Liver (tissue), 8 donors: ENCODE measurements at regions not wholly inside any gene's neighbourhood (a gene's known extent, or its start where the extent isn't known, plus 50 kb on each side); places are given as distances from the start of the nearest gene placed in this dataset.

Source experiments
- DNase-seq: peaks from one replicate; pipeline ENCODE4 v3.0.0-alpha.2; 2017; ENCODE audit warnings: low spot score
- H3K27ac ChIP-seq, 2 donors: one replicate each; pipeline ENCODE4 v1.7.0; 2013; ENCODE audit warnings: inconsistent platforms in 2 of 2, low read length in 2 of 2, control low read depth in 1 of 2, low read depth in 1 of 2, mild to moderate bottlenecking in 1 of 2
- H3K27me3 ChIP-seq, 4 donors: one replicate each; pipeline versions ENCODE4 v1.6.1 to v1.7.0; 2013; ENCODE audit warnings: low read length in 3 of 4, inconsistent platforms in 1 of 4, mild to moderate bottlenecking in 1 of 4, moderate library complexity in 1 of 4; ENCODE audit not compliant: control insufficient read depth in 4 of 4, insufficient read depth in 4 of 4
- H3K36me3 ChIP-seq, 4 donors: one replicate each; pipeline versions ENCODE4 v1.6.1 to v1.7.0; 2013; ENCODE audit warnings: low read length in 3 of 4, mild to moderate bottlenecking in 3 of 4, low read depth in 1 of 4, moderate library complexity in 1 of 4; ENCODE audit not compliant: control insufficient read depth in 4 of 4, insufficient read depth in 3 of 4
- H3K4me1 ChIP-seq, 4 donors: one replicate each; pipeline versions ENCODE4 v1.6.1 to v1.7.0; 2013; ENCODE audit warnings: low read length in 3 of 4, mild to moderate bottlenecking in 3 of 4, moderate library complexity in 1 of 4; ENCODE audit not compliant: control insufficient read depth in 4 of 4, insufficient read depth in 4 of 4
- H3K4me3 ChIP-seq, 3 donors: one replicate each; pipeline versions ENCODE4 v1.6.1 to v1.7.0; 2013; ENCODE audit warnings: low read length in 3 of 3, control low read depth in 1 of 3, low read depth in 1 of 3, mild to moderate bottlenecking in 1 of 3
- H3K9ac ChIP-seq, 2 donors: one replicate each; pipeline ENCODE4 v1.7.0; 2013; ENCODE audit warnings: low read length in 2 of 2, mild to moderate bottlenecking in 2 of 2, moderate library complexity in 2 of 2, control low read depth in 1 of 2, low read depth in 1 of 2
- H3K9me3 ChIP-seq, 4 donors: one replicate each; pipeline versions ENCODE4 v1.6.1 to v1.7.0; 2013; ENCODE audit warnings: low read length in 3 of 4; ENCODE audit not compliant: control insufficient read depth in 4 of 4
- FOXA1 ChIP-seq: IDR thresholded peaks from 2 replicates; pipeline ENCODE4 v1.6.1; 2016; ENCODE audit warnings: antibody characterized with exemption
- JUND ChIP-seq, 2 donors: IDR thresholded peaks; 2 replicates each; pipeline ENCODE4 v1.6.1; 2016; ENCODE audit warnings: antibody characterized with exemption in 2 of 2
- NR2F2 ChIP-seq: IDR thresholded peaks from 2 replicates; pipeline ENCODE4 v1.6.1; 2016; ENCODE audit warnings: antibody characterized with exemption
- YY1 ChIP-seq: IDR thresholded peaks from 2 replicates; pipeline ENCODE4 v1.6.1; 2016; ENCODE audit warnings: antibody characterized with exemption, mild to moderate bottlenecking
- WGBS: extraction: QIAGEN DNeasy Blood & Tissue Kit; methylation state at CpG from one replicate; pipeline ENCODE4 v1.1.7; 2013; 5-methylcytosine and 5-hydroxymethylcytosine counted together
- TF ChIP-seq, protein P1 (sequence below): IDR thresholded peaks from 2 replicates; pipeline ENCODE4 v1.6.1; 2016; ENCODE audit warnings: antibody characterized with exemption
- TF ChIP-seq, protein P2 (sequence below): IDR thresholded peaks from 2 replicates; pipeline ENCODE4 v1.6.1; 2016; ENCODE audit warnings: antibody characterized with exemption, mild to moderate bottlenecking
- TF ChIP-seq, protein P3 (sequence below): fragments of 150-350 bp; IDR thresholded peaks from 2 replicates; pipeline ENCODE4 v1.5.1; 2017; ENCODE audit warnings: improper control_type of control experiment, low read depth, low read length; ENCODE audit not compliant: missing input control
- donor health status: healthy.
- donor health status: healthy.
- donor health status: healthy.
- donor health status: healthy.
- donor health status: healthy.

DNA sequence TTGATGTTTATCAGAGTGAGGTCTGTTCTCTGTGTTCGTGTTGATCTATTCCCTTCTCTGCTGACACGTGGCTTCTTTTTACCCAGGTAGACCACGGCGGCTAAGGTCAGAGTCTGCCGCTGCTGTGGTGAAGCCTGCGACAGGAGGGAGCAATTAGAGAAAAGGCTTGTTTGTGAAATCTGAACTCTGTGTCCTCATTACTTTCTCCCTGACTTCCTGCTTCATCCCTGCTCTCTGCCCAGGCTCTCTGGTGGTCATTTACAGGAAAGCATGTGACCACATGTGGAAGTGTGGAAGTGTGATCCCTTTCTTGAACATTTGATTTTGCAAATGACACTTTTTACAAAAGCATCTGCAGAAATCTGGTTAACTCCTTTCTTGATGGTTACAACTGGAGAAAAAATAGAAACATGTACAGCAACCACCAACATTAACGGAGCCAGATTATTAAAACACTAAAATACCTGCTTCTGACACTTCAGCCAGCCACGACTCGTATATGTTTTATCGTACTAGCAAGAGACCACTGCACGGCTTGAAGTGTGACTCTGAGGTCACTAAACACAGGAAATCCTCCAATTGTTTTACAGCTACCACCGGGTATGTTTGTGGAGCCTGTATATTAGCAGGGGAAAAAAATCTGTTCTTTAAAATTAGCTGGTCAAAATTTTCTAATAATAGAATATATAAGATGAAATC lies 388.6 kb upstream of the TMPO start:
- Histone ChIP-seq H3K9ac (peak overlapping the region in 1 of 2 donors; percentile 13), H3K36me3 (no peaks in the 10 kb centered on the region), H3K9me3 (no peaks in the 10 kb centered on the region), H3K4me1 (no peaks in the 10 kb centered on the region), H3K27ac (peak overlapping the region in 1 of 2 donors; percentile 25), H3K27me3 (no peaks in the 10 kb centered on the region), H3K4me3 (no peak overlapping the region)
- peak; percentile 37 for DNase-seq
- 33% methylated on average over 12 of the region's 12 CpGs for WGBS
- TF ChIP-seq FOXA1, result no peak
- TF ChIP-seq, protein P1, sequence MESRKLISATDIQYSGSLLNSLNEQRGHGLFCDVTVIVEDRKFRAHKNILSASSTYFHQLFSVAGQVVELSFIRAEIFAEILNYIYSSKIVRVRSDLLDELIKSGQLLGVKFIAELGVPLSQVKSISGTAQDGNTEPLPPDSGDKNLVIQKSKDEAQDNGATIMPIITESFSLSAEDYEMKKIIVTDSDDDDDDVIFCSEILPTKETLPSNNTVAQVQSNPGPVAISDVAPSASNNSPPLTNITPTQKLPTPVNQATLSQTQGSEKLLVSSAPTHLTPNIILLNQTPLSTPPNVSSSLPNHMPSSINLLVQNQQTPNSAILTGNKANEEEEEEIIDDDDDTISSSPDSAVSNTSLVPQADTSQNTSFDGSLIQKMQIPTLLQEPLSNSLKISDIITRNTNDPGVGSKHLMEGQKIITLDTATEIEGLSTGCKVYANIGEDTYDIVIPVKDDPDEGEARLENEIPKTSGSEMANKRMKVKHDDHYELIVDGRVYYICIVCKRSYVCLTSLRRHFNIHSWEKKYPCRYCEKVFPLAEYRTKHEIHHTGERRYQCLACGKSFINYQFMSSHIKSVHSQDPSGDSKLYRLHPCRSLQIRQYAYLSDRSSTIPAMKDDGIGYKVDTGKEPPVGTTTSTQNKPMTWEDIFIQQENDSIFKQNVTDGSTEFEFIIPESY, result no peak

DNA sequence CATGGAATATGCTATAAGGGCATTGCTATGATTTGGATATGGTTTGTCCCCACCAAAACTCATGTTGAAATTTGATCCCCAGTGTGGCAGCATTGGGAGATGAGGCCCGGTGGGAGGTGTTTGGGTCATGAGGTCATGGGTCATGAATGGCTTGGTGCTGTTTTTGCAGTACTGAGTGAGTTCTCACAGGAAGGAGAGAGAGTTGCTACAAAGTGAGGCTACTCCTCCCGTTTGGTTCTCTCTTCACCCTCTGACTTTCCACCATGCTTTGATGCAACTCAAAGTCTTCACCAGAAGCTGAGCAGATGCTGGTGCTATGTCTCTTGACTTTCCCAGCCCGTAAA lies 388.1 kb upstream of the TMPO start:
- no peak overlapping the region for H3K9ac ChIP-seq
- H3K4me1 ChIP-seq, result no peaks in the 10 kb centered on the region
- H3K36me3 ChIP-seq, result no peaks in the 10 kb centered on the region
- no peak overlapping the region for H3K27ac ChIP-seq
- 46% methylated on average over 3 of the region's 3 CpGs for WGBS
- no peak overlapping the region for H3K4me3 ChIP-seq
- no peak for DNase-seq
- H3K27me3 ChIP-seq, result no peaks in the 10 kb centered on the region
- TF ChIP-seq NR2F2, result peak; percentile 72
- TF ChIP-seq, protein P2, sequence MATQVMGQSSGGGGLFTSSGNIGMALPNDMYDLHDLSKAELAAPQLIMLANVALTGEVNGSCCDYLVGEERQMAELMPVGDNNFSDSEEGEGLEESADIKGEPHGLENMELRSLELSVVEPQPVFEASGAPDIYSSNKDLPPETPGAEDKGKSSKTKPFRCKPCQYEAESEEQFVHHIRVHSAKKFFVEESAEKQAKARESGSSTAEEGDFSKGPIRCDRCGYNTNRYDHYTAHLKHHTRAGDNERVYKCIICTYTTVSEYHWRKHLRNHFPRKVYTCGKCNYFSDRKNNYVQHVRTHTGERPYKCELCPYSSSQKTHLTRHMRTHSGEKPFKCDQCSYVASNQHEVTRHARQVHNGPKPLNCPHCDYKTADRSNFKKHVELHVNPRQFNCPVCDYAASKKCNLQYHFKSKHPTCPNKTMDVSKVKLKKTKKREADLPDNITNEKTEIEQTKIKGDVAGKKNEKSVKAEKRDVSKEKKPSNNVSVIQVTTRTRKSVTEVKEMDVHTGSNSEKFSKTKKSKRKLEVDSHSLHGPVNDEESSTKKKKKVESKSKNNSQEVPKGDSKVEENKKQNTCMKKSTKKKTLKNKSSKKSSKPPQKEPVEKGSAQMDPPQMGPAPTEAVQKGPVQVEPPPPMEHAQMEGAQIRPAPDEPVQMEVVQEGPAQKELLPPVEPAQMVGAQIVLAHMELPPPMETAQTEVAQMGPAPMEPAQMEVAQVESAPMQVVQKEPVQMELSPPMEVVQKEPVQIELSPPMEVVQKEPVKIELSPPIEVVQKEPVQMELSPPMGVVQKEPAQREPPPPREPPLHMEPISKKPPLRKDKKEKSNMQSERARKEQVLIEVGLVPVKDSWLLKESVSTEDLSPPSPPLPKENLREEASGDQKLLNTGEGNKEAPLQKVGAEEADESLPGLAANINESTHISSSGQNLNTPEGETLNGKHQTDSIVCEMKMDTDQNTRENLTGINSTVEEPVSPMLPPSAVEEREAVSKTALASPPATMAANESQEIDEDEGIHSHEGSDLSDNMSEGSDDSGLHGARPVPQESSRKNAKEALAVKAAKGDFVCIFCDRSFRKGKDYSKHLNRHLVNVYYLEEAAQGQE, result no peak
- no peaks in the 10 kb centered on the region for H3K9me3 ChIP-seq

DNA sequence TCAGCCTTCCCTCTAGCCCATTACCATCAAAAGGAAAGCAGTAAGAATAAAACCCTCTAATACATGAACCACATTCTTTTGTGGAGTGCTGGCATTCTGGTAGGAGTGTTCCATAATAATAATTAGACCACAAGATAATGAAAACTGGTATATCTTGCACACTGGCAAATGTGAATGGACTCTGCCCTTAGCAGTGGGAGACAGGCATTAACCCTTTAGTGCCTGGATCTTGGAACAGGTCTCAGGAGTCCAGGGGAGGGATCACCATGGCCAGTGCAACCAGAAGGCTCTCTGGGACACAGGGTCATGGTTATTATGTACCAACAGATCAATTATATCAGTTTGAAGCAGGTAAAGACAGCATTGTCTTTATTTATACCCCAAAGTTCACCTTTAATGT lies 387.5 kb upstream of the TMPO start:
- Histone ChIP-seq H3K27ac (no peak overlapping the region), H3K4me3 (no peak overlapping the region), H3K27me3 (no peaks in the 10 kb centered on the region), H3K9me3 (no peaks in the 10 kb centered on the region), H3K36me3 (no peaks in the 10 kb centered on the region), H3K9ac (no peak overlapping the region), H3K4me1 (no peaks in the 10 kb centered on the region)
- no peak for TF ChIP-seq JUND (IDR thresholded peaks at IDR 0.05)
- no peak for TF ChIP-seq FOXA1
- no peak for TF ChIP-seq YY1
- TF ChIP-seq, protein P3, sequence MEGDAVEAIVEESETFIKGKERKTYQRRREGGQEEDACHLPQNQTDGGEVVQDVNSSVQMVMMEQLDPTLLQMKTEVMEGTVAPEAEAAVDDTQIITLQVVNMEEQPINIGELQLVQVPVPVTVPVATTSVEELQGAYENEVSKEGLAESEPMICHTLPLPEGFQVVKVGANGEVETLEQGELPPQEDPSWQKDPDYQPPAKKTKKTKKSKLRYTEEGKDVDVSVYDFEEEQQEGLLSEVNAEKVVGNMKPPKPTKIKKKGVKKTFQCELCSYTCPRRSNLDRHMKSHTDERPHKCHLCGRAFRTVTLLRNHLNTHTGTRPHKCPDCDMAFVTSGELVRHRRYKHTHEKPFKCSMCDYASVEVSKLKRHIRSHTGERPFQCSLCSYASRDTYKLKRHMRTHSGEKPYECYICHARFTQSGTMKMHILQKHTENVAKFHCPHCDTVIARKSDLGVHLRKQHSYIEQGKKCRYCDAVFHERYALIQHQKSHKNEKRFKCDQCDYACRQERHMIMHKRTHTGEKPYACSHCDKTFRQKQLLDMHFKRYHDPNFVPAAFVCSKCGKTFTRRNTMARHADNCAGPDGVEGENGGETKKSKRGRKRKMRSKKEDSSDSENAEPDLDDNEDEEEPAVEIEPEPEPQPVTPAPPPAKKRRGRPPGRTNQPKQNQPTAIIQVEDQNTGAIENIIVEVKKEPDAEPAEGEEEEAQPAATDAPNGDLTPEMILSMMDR, result no peak
- TF ChIP-seq, protein P2, result no peak
- DNase-seq, result no peak
